Chondrocyte (in vitro differentiated cells): ENCODE measurements at regions not wholly inside any gene's neighbourhood (a gene's known extent, or its start where the extent isn't known, plus 50 kb on each side); places are given as distances from the start of the nearest gene placed in this dataset.

Source experiments
- DNase-seq: peaks from one replicate; pipeline ENCODE4 v3.0.0; 2021; ENCODE audit warnings: mixed read lengths, low spot score
- H3K27ac Mint-ChIP-seq: one replicate; pipeline ENCODE4 v1.8.0; 2021; ENCODE audit warnings: mild to moderate bottlenecking, moderate library complexity, mixed read lengths; ENCODE audit not compliant: unreplicated experiment
- H3K27me3 Mint-ChIP-seq: 2 replicates; pipeline ENCODE4 v1.8.0; 2021; ENCODE audit warnings: low read depth, mixed read lengths
- H3K36me3 Mint-ChIP-seq: 2 replicates; pipeline ENCODE4 v1.8.0; 2021; ENCODE audit warnings: low read depth, mixed read lengths
- H3K4me1 Mint-ChIP-seq: 2 replicates; pipeline ENCODE4 v1.8.0; 2021; ENCODE audit warnings: low read depth, mild to moderate bottlenecking, mixed read lengths
- H3K4me3 Mint-ChIP-seq: one replicate; pipeline ENCODE4 v1.8.0; 2021; ENCODE audit warnings: mild to moderate bottlenecking, moderate library complexity, mixed read lengths; ENCODE audit not compliant: unreplicated experiment
- H3K9me3 Mint-ChIP-seq: 2 replicates; pipeline ENCODE4 v1.8.0; 2021; ENCODE audit warnings: low read depth, mixed read lengths
- TF ChIP-seq, protein P1 (sequence below): fragments of 200-600 bp; sonication (generic); IDR thresholded peaks from 2 replicates; pipeline ENCODE4 v1.5.0; 2021; ENCODE audit warnings: antibody characterized with exemption, mild to moderate bottlenecking, moderate library complexity

- no peaks in the 10 kb centered on the region for H3K27me3 Mint-ChIP-seq
- H3K4me1 Mint-ChIP-seq: peaks cover 6% of the 10 kb centered on the region
- H3K36me3 Mint-ChIP-seq: no peaks in the 10 kb centered on the region
- no peak for DNase-seq
- H3K4me3 Mint-ChIP-seq: no peak overlapping the region
- H3K9me3 Mint-ChIP-seq: peaks cover 3% of the 10 kb centered on the region
- TF ChIP-seq, protein P1, sequence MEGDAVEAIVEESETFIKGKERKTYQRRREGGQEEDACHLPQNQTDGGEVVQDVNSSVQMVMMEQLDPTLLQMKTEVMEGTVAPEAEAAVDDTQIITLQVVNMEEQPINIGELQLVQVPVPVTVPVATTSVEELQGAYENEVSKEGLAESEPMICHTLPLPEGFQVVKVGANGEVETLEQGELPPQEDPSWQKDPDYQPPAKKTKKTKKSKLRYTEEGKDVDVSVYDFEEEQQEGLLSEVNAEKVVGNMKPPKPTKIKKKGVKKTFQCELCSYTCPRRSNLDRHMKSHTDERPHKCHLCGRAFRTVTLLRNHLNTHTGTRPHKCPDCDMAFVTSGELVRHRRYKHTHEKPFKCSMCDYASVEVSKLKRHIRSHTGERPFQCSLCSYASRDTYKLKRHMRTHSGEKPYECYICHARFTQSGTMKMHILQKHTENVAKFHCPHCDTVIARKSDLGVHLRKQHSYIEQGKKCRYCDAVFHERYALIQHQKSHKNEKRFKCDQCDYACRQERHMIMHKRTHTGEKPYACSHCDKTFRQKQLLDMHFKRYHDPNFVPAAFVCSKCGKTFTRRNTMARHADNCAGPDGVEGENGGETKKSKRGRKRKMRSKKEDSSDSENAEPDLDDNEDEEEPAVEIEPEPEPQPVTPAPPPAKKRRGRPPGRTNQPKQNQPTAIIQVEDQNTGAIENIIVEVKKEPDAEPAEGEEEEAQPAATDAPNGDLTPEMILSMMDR: no peak
- no peak overlapping the region for H3K27ac Mint-ChIP-seq
Measured at GRCh38 chr5:145637396-145637795, 197.7 kb downstream of the PRELID2 start.

- no peaks in the 10 kb centered on the region for H3K27me3 Mint-ChIP-seq
- DNase-seq: no peak
- no peaks in the 10 kb centered on the region for H3K36me3 Mint-ChIP-seq
- H3K4me1 Mint-ChIP-seq: peaks cover 6% of the 10 kb centered on the region
- H3K9me3 Mint-ChIP-seq: peaks cover 3% of the 10 kb centered on the region
- TF ChIP-seq, protein P1: no peak
- H3K4me3 Mint-ChIP-seq: no peak overlapping the region
- no peak overlapping the region for H3K27ac Mint-ChIP-seq
Measured at GRCh38 chr5:145636371-145636770, 198.8 kb downstream of the PRELID2 start.

- H3K4me3 Mint-ChIP-seq: no peak overlapping the region
- no peak overlapping the region for H3K27ac Mint-ChIP-seq
- TF ChIP-seq, protein P1: no peak
- H3K36me3 Mint-ChIP-seq: no peaks in the 10 kb centered on the region
- H3K9me3 Mint-ChIP-seq: no peaks in the 10 kb centered on the region
- no peaks in the 10 kb centered on the region for H3K27me3 Mint-ChIP-seq
- no peak for DNase-seq
- H3K4me1 Mint-ChIP-seq: peaks cover 6% of the 10 kb centered on the region
Measured at GRCh38 chr5:145633474-145633873, 201.7 kb downstream of the PRELID2 start.

DNA sequence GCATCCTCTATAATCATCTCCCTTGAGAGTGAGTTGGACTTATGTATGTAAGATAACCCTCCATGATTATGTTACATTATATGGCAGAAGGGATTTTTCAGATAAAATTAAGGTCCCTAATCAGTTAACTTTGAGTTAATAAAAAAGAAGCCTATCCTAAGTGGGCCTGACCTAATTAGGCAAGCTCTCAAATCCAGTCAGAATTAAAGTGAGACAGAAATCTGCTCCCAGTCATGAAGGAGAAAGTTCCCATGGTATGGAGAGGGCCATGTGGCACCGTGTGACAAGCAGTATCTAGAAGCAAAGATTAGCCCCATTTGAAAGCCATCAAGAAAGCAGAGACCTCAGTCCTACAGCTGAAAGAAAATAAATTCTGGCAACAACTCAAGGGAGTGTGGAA is 202.4 kb downstream of the PRELID2 start:
- no peak overlapping the region for H3K27ac Mint-ChIP-seq
- peaks cover 6% of the 10 kb centered on the region for H3K4me1 Mint-ChIP-seq
- H3K9me3 Mint-ChIP-seq: no peaks in the 10 kb centered on the region
- TF ChIP-seq, protein P1: no peak
- no peaks in the 10 kb centered on the region for H3K27me3 Mint-ChIP-seq
- DNase-seq: no peak
- H3K4me3 Mint-ChIP-seq: no peak overlapping the region
- H3K36me3 Mint-ChIP-seq: no peaks in the 10 kb centered on the region

- no peak for DNase-seq
- Mint-ChIP-seq H3K36me3 (no peaks in the 10 kb centered on the region), H3K27ac (no peak overlapping the region), H3K27me3 (no peaks in the 10 kb centered on the region), H3K9me3 (peaks cover 6% of the 10 kb centered on the region), H3K4me1 (no peaks in the 10 kb centered on the region), H3K4me3 (no peak overlapping the region)
- TF ChIP-seq, protein P1: no peak
Measured at GRCh38 chr5:145629047-145629446, 206.1 kb downstream of the PRELID2 start.
